ENCODE measurements at regions not wholly inside any gene's neighbourhood (a gene's known extent, or its start where the extent isn't known, plus 50 kb on each side); places are given as distances from the start of the nearest gene placed in this dataset.

- no peak for DNase-seq
- Mint-ChIP-seq H3K4me3 (no peak overlapping the region), H3K9me3 (peaks cover 6% of the 10 kb centered on the region), H3K27me3 (ENCODE audit: insufficient read depth) (no peaks in the 10 kb centered on the region), H3K36me3 (ENCODE audit: low read depth) (no peaks in the 10 kb centered on the region), H3K4me1 (ENCODE audit: low read depth) (no peaks in the 10 kb centered on the region), H3K27ac (no peak overlapping the region)
- no peak for TF ChIP-seq CTCF (IDR thresholded peaks at IDR 0.05)
Observed at GRCh38 chr1:80445033-80445432, 1355.7 kb upstream of the ADGRL2 start.

- Mint-ChIP-seq H3K9me3 (peaks cover 12% of the 10 kb centered on the region), H3K27me3 (ENCODE audit: insufficient read depth) (no peaks in the 10 kb centered on the region), H3K27ac (no peak overlapping the region), H3K4me3 (no peak overlapping the region), H3K4me1 (ENCODE audit: low read depth) (no peaks in the 10 kb centered on the region), H3K36me3 (ENCODE audit: low read depth) (no peaks in the 10 kb centered on the region)
- no peak for TF ChIP-seq CTCF (IDR thresholded peaks at IDR 0.05)
- no peak for DNase-seq
Observed at GRCh38 chr1:80444171-80444570, 1356.6 kb upstream of the ADGRL2 start.

- H3K27ac Mint-ChIP-seq: no peak overlapping the region
- no peaks in the 10 kb centered on the region for H3K4me1 Mint-ChIP-seq (ENCODE audit: low read depth)
- H3K4me3 Mint-ChIP-seq: no peak overlapping the region
- peaks cover 12% of the 10 kb centered on the region for H3K9me3 Mint-ChIP-seq
- H3K27me3 Mint-ChIP-seq (ENCODE audit: insufficient read depth): no peaks in the 10 kb centered on the region
- no peak for DNase-seq
- TF ChIP-seq CTCF (IDR thresholded peaks at IDR 0.05): no peak
- no peaks in the 10 kb centered on the region; the same call in 1 of the 2 replicates for H3K36me3 Mint-ChIP-seq (ENCODE audit: low read depth)
Observed at GRCh38 chr1:80441664-80442063, 1359.1 kb upstream of the ADGRL2 start.

GRCh38 chr1:80436851-80437250 lies 1363.9 kb upstream of the ADGRL2 start:
- Mint-ChIP-seq H3K4me1 (ENCODE audit: low read depth) (no peaks in the 10 kb centered on the region), H3K36me3 (ENCODE audit: low read depth) (no peaks in the 10 kb centered on the region; the same call in 1 of the 2 replicates), H3K9me3 (peaks cover 40% of the 10 kb centered on the region), H3K27ac (no peak overlapping the region), H3K27me3 (ENCODE audit: insufficient read depth) (no peaks in the 10 kb centered on the region), H3K4me3 (no peak overlapping the region)
- TF ChIP-seq CTCF (IDR thresholded peaks at IDR 0.05): no peak
- no peak for DNase-seq

GRCh38 chr1:80427881-80428280 lies 1372.9 kb upstream of the ADGRL2 start:
- H3K4me3 Mint-ChIP-seq: no peak overlapping the region
- no peak overlapping the region for H3K27ac Mint-ChIP-seq
- no peak for TF ChIP-seq CTCF (IDR thresholded peaks at IDR 0.05)
- H3K4me1 Mint-ChIP-seq (ENCODE audit: low read depth): no peaks in the 10 kb centered on the region
- no peak for DNase-seq
- no peaks in the 10 kb centered on the region for H3K27me3 Mint-ChIP-seq (ENCODE audit: insufficient read depth)
- peaks cover 32% of the 10 kb centered on the region for H3K9me3 Mint-ChIP-seq
- H3K36me3 Mint-ChIP-seq (ENCODE audit: low read depth): no peaks in the 10 kb centered on the region

- H3K9me3 Mint-ChIP-seq: peaks cover 13% of the 10 kb centered on the region; the same call in 1 of the 2 replicates
- no peak overlapping the region for H3K4me3 Mint-ChIP-seq
- no peak for TF ChIP-seq CTCF (IDR thresholded peaks at IDR 0.05)
- no peaks in the 10 kb centered on the region for H3K27me3 Mint-ChIP-seq (ENCODE audit: insufficient read depth)
- no peaks in the 10 kb centered on the region for H3K36me3 Mint-ChIP-seq (ENCODE audit: low read depth)
- DNase-seq: no peak
- H3K4me1 Mint-ChIP-seq (ENCODE audit: low read depth): no peaks in the 10 kb centered on the region
- no peak overlapping the region for H3K27ac Mint-ChIP-seq
Observed at GRCh38 chr1:80424249-80424648, 1376.5 kb upstream of the ADGRL2 start.

Data from HFFc6 (cell line).